GM12872 (cell line): ENCODE measurements at regions not wholly inside any gene's neighbourhood (a gene's known extent, or its start where the extent isn't known, plus 50 kb on each side); places are given as distances from the start of the nearest gene placed in this dataset.

Experiments used
- CTCF ChIP-seq: IDR thresholded peaks from 3 replicates; pipeline ENCODE4 v1.5.1; 2011; ENCODE audit warnings: low read depth, mild to moderate bottlenecking, low read length, moderate library complexity; ENCODE audit not compliant: insufficient read depth

GRCh38 chr2:122417114-122417513 lies 661.7 kb downstream of the TSN start:
- no peak for TF ChIP-seq CTCF

- no peak for TF ChIP-seq CTCF
Observed at GRCh38 chr2:122421775-122422174, 666.3 kb downstream of the TSN start.

- no peak for TF ChIP-seq CTCF
Observed at GRCh38 chr2:122422384-122422991, 667.0 kb downstream of the TSN start.

- no peak for TF ChIP-seq CTCF
Observed at GRCh38 chr2:122423934-122424333, 668.5 kb downstream of the TSN start.

GRCh38 chr2:122433123-122433754 lies 677.8 kb downstream of the TSN start:
- no peak for TF ChIP-seq CTCF

- no peak for TF ChIP-seq CTCF
Observed at GRCh38 chr2:122445003-122445402, 689.6 kb downstream of the TSN start.

GRCh38 chr2:122446761-122447160 lies 691.3 kb downstream of the TSN start:
- no peak for TF ChIP-seq CTCF
